BLaER1 treated with 17β-estradiol and CSF1 and Interleukin-3, amounts not matched to agents 10 nM and 100 nM (cell line): ENCODE measurements at regions not wholly inside any gene's neighbourhood (a gene's known extent, or its start where the extent isn't known, plus 50 kb on each side); places are given as distances from the start of the nearest gene placed in this dataset.

Source experiments
- H3K27ac ChIP-seq, 11 experiments: shearing (Covaris generic); formaldehyde crosslinking; 2 replicates each; pipeline ENCODE4 v1.8.1; 2022
- H3K27me3 ChIP-seq, 11 experiments: shearing (Covaris generic); formaldehyde crosslinking; 2 replicates each; pipeline ENCODE4 v1.8.1; 2022
- H3K36me3 ChIP-seq, 11 experiments: shearing (Covaris generic); formaldehyde crosslinking; 2 replicates each; pipeline ENCODE4 v1.8.1; 2022
- H3K4me1 ChIP-seq, 10 experiments: shearing (Covaris generic); formaldehyde crosslinking; 2 replicates each; pipeline ENCODE4 v1.8.1; 2022
- H3K4me2 ChIP-seq, 11 experiments: shearing (Covaris generic); formaldehyde crosslinking; 2 replicates each; pipeline ENCODE4 v1.8.1; 2022
- H3K4me3 ChIP-seq, 10 experiments: shearing (Covaris generic); formaldehyde crosslinking; 2 replicates each; pipeline ENCODE4 v1.8.1; 2022
- H3K9ac ChIP-seq, 11 experiments: shearing (Covaris generic); formaldehyde crosslinking; 2 replicates each; pipeline ENCODE4 v1.8.1; 2022
- H3K9me3 ChIP-seq, 11 experiments: shearing (Covaris generic); formaldehyde crosslinking; replicated peaks in 1 of 11; 2 replicates each; pipeline ENCODE4 v1.8.1; 2022
- H4K20me1 ChIP-seq, 11 experiments: shearing (Covaris generic); formaldehyde crosslinking; 2 replicates each; pipeline ENCODE4 v1.8.1; 2022
- Cebpa-rat ChIP-seq, 11 experiments: shearing (Covaris generic); IDR thresholded peaks; 2 replicates each; pipeline ENCODE4 v1.8.1; 2022

- Histone ChIP-seq H3K27me3 (no peaks in the 10 kb centered on the region), H3K27ac (no peak overlapping the region), H3K4me1 (peaks cover 0 to 18% (median 0%) of the 10 kb centered on the region in 10 experiments; a peak in 3 of 20 replicates), H3K9me3 (0 out of 22 replicates have a peak, but pooled peaks cover 0 to 8% (median 0%) of the 10 kb centered on the region in 11 experiments), H3K36me3 (no peaks in the 10 kb centered on the region), H3K4me3 (no peak overlapping the region), H3K9ac (no peak overlapping the region), H3K4me2 (no peak overlapping the region), H4K20me1 (no peaks in the 10 kb centered on the region)
- TF ChIP-seq Cebpa-rat (IDR thresholded peaks at IDR 0.05) = no peak
These were observed 83.5 kb upstream of the P3H2 start for GRCh38 chr3:190204200-190204599.

- Histone ChIP-seq H3K27ac (no peak overlapping the region), H3K9ac (no peak overlapping the region), H3K36me3 (no peaks in the 10 kb centered on the region), H3K9me3 (no peaks in the 10 kb centered on the region), H3K27me3 (no peaks in the 10 kb centered on the region), H3K4me2 (no peak overlapping the region), H4K20me1 (no peaks in the 10 kb centered on the region), H3K4me1 (no peaks in the 10 kb centered on the region), H3K4me3 (no peak overlapping the region)
- no peak for TF ChIP-seq Cebpa-rat (IDR thresholded peaks at IDR 0.05)
These were observed 76.7 kb upstream of the P3H2 start for GRCh38 chr3:190197346-190197763.

GRCh38 chr3:190194506-190194905, 73.8 kb upstream of the P3H2 start:
- H3K9ac ChIP-seq = no peak overlapping the region
- no peaks in the 10 kb centered on the region for H3K36me3 ChIP-seq
- no peaks in the 10 kb centered on the region for H4K20me1 ChIP-seq
- H3K9me3 ChIP-seq = no peaks in the 10 kb centered on the region
- H3K27me3 ChIP-seq = no peaks in the 10 kb centered on the region
- no peak overlapping the region for H3K4me3 ChIP-seq
- TF ChIP-seq Cebpa-rat (IDR thresholded peaks at IDR 0.05) = no peak
- H3K4me1 ChIP-seq = no peaks in the 10 kb centered on the region
- no peak overlapping the region for H3K4me2 ChIP-seq
- no peak overlapping the region for H3K27ac ChIP-seq

GRCh38 chr3:190193210-190193609, 72.5 kb upstream of the P3H2 start:
- no peak overlapping the region for H3K4me2 ChIP-seq
- H3K27me3 ChIP-seq = no peaks in the 10 kb centered on the region
- no peaks in the 10 kb centered on the region for H4K20me1 ChIP-seq

GRCh38 chr3:190192739-190193138, 72.0 kb upstream of the P3H2 start:
- H3K27me3 ChIP-seq = no peaks in the 10 kb centered on the region
- H3K36me3 ChIP-seq = no peaks in the 10 kb centered on the region
- H4K20me1 ChIP-seq = no peaks in the 10 kb centered on the region
- no peak overlapping the region for H3K4me3 ChIP-seq
- no peak overlapping the region for H3K4me2 ChIP-seq
- no peaks in the 10 kb centered on the region for H3K4me1 ChIP-seq
- no peaks in the 10 kb centered on the region for H3K9me3 ChIP-seq
- no peak overlapping the region for H3K9ac ChIP-seq
- TF ChIP-seq Cebpa-rat (IDR thresholded peaks at IDR 0.05) = no peak
- H3K27ac ChIP-seq = no peak overlapping the region

More at GRCh38 chr3:190193210-190193609, 72.5 kb upstream of the P3H2 start:
- no peak overlapping the region for H3K9ac ChIP-seq
- no peak overlapping the region for H3K4me3 ChIP-seq
- TF ChIP-seq Cebpa-rat (IDR thresholded peaks at IDR 0.05) = no peak
- no peaks in the 10 kb centered on the region for H3K36me3 ChIP-seq
- no peaks in the 10 kb centered on the region for H3K4me1 ChIP-seq
- H3K27ac ChIP-seq = no peak overlapping the region
- no peaks in the 10 kb centered on the region for H3K9me3 ChIP-seq

- no peak overlapping the region for H3K27ac ChIP-seq
- no peak overlapping the region for H3K4me2 ChIP-seq
- no peaks in the 10 kb centered on the region for H3K27me3 ChIP-seq
- no peak overlapping the region for H3K9ac ChIP-seq
- no peaks in the 10 kb centered on the region for H3K4me1 ChIP-seq
- no peak overlapping the region for H3K4me3 ChIP-seq
- no peak for TF ChIP-seq Cebpa-rat (IDR thresholded peaks at IDR 0.05)
- no peaks in the 10 kb centered on the region for H3K36me3 ChIP-seq
- H3K9me3 ChIP-seq = no peaks in the 10 kb centered on the region
- H4K20me1 ChIP-seq = no peaks in the 10 kb centered on the region
These were observed 71.4 kb upstream of the P3H2 start for GRCh38 chr3:190192087-190192486.

- H3K4me3 ChIP-seq = no peak overlapping the region
- no peak for TF ChIP-seq Cebpa-rat (IDR thresholded peaks at IDR 0.05)
- no peak overlapping the region for H3K9ac ChIP-seq
- no peaks in the 10 kb centered on the region for H3K9me3 ChIP-seq
- H3K4me1 ChIP-seq = no peaks in the 10 kb centered on the region
- H4K20me1 ChIP-seq = no peaks in the 10 kb centered on the region
- no peak overlapping the region for H3K4me2 ChIP-seq
- H3K36me3 ChIP-seq = no peaks in the 10 kb centered on the region
- no peak overlapping the region for H3K27ac ChIP-seq
- H3K27me3 ChIP-seq = no peaks in the 10 kb centered on the region
These were observed 67.5 kb upstream of the P3H2 start for GRCh38 chr3:190188197-190188596.

GRCh38 chr3:190183121-190183520, 62.4 kb upstream of the P3H2 start:
- Histone ChIP-seq H3K4me3 (no peak overlapping the region), H3K4me2 (no peak overlapping the region), H3K27ac (no peak overlapping the region), H4K20me1 (no peaks in the 10 kb centered on the region), H3K27me3 (no peaks in the 10 kb centered on the region), H3K9ac (no peak overlapping the region), H3K36me3 (no peaks in the 10 kb centered on the region), H3K9me3 (no peaks in the 10 kb centered on the region), H3K4me1 (no peaks in the 10 kb centered on the region)
- no peak for TF ChIP-seq Cebpa-rat (IDR thresholded peaks at IDR 0.05)

- no peak overlapping the region for H3K27ac ChIP-seq
- H3K27me3 ChIP-seq = no peaks in the 10 kb centered on the region
- no peaks in the 10 kb centered on the region for H3K9me3 ChIP-seq
- H3K36me3 ChIP-seq = no peaks in the 10 kb centered on the region
- H3K4me2 ChIP-seq = no peak overlapping the region
- H3K9ac ChIP-seq = no peak overlapping the region
- no peak overlapping the region for H3K4me3 ChIP-seq
- no peaks in the 10 kb centered on the region for H3K4me1 ChIP-seq
- H4K20me1 ChIP-seq = no peaks in the 10 kb centered on the region
- TF ChIP-seq Cebpa-rat (IDR thresholded peaks at IDR 0.05) = no peak
These were observed 61.8 kb upstream of the P3H2 start for GRCh38 chr3:190182418-190183043.

GRCh38 chr3:190180268-190180667, 59.6 kb upstream of the P3H2 start:
- Histone ChIP-seq H3K27ac (no peak overlapping the region), H3K4me2 (no peak overlapping the region), H4K20me1 (no peaks in the 10 kb centered on the region), H3K4me3 (no peak overlapping the region), H3K27me3 (no peaks in the 10 kb centered on the region), H3K36me3 (no peaks in the 10 kb centered on the region), H3K9ac (no peak overlapping the region), H3K4me1 (no peaks in the 10 kb centered on the region), H3K9me3 (peaks cover 0 to 14% (median 0%) of the 10 kb centered on the region in 11 experiments; a peak in 7 of 22 replicates)
- no peak for TF ChIP-seq Cebpa-rat (IDR thresholded peaks at IDR 0.05)
